ENCODE measurements at regions not wholly inside any gene's neighbourhood (a gene's known extent, or its start where the extent isn't known, plus 50 kb on each side); places are given as distances from the start of the nearest gene placed in this dataset.

DNA sequence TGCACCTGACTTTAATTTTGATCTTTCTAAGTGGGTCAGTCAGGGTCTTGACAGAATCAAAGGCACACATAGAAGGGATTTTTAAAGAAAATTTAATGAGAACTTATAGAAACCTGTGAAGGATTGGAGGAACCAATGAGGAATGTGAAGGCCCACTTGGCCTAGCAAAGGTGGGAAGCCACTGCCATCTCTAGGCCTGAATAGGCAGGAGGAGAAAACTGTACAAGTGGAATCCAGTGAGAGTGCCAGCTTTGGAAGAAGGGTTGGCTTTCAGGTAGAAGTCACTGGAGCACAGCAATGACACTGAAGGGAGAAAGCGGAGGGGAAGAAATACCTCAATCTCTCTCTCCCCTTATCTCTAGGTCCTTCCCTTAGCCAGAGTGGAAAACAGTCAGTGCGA lies 380.7 kb upstream of the KCNMB2 start:
- no peak overlapping the region for H2BK15ac ChIP-seq (ENCODE audit: low read length)
- H3K23me2 ChIP-seq (ENCODE audit: low read depth, low read length): no peaks in the 10 kb centered on the region
- H3K4me3 ChIP-seq (ENCODE audit: extremely low read depth in 1 of 4, insufficient read depth in 2 of 4, low read depth in 3 of 4, low read length in 4 of 4): no peak overlapping the region
- no peak overlapping the region for H2BK120ac ChIP-seq (replicated peaks; ENCODE audit: low read depth, low read length)
- H4K20me1 ChIP-seq (replicated peaks in 1 of 2; ENCODE audit: control insufficient read depth in 1 of 2, insufficient read depth in 2 of 2, low read length in 2 of 2): no peaks in the 10 kb centered on the region
- no peak overlapping the region for H3K4ac ChIP-seq (replicated peaks; ENCODE audit: insufficient read length, low read depth, low read length)
- no peak overlapping the region for H3K56ac ChIP-seq (replicated peaks; ENCODE audit: insufficient read length, low read depth, low read length)
- no peak overlapping the region for H4K8ac ChIP-seq (ENCODE audit: extremely low read depth, insufficient read depth, low read length)
- H2AK5ac ChIP-seq (ENCODE audit: low read depth, low read length): no peak overlapping the region
- no peaks in the 10 kb centered on the region for H3K79me1 ChIP-seq (ENCODE audit: low read depth, low read length)
- POLR2A ChIA-PET (ENCODE audit: partially characterized antibody): no interaction called here
- H3K79me2 ChIP-seq (ENCODE audit: control insufficient read depth in 1 of 2, insufficient read depth in 2 of 2, low read length in 2 of 2): no peaks in the 10 kb centered on the region
- H3K36me3 ChIP-seq (ENCODE audit: control insufficient read depth in 2 of 4, insufficient read depth in 4 of 4, low read length in 3 of 4): no peaks in the 10 kb centered on the region
- DNase-seq (ENCODE audit: low read depth in 1 of 2, low spot score in 2 of 2) (no peak), FAIRE-seq (no peak)
- WGBS, 2 experiments (ENCODE audit: extremely low coverage in 1 of 2, insufficient coverage in 1 of 2, insufficient read length in 1 of 2, insufficient replicate concordance in 2 of 2, low coverage in 1 of 2, low lambda C conversion rate in 2 of 2, missing lambda C conversion rate in 1 of 2): 83% methylated on average over 1 of the region's 2 CpGs; no CpG with 5 or more reads in 1 of the 2 experiments
- peaks cover 0 to 4% (median 0%) of the 10 kb centered on the region in 4 experiments; a peak in 1 of 7 replicates for H3K4me1 ChIP-seq (replicated peaks in 1 of 4; ENCODE audit: control insufficient read depth in 3 of 4, insufficient read depth in 4 of 4, low read length in 3 of 4)
- H3K18ac ChIP-seq (ENCODE audit: extremely low read depth, low read length): no peak overlapping the region
- no peak overlapping the region for H3K4me2 ChIP-seq (ENCODE audit: insufficient read depth in 1 of 2, low read depth in 2 of 2, low read length in 2 of 2)
- no peak overlapping the region for H4K91ac ChIP-seq (replicated peaks; ENCODE audit: insufficient read length, low read length)
- CTCF ChIA-PET (ENCODE audit: partially characterized antibody): interaction anchor here (0.7 to 0.8 kb wide), 2 partner anchors 10 to 269 kb away, joined by 3 read pairs; no protein-coding TSS in a partner anchor
- no peak overlapping the region for H3K27ac ChIP-seq (ENCODE audit: low read depth, low read length)
- H3K23ac ChIP-seq (ENCODE audit: insufficient read length): no peak overlapping the region
- no peaks in the 10 kb centered on the region for H3K27me3 ChIP-seq (replicated peaks in 1 of 4; ENCODE audit: control insufficient read depth in 3 of 4, extremely low read depth in 1 of 4, insufficient read depth in 3 of 4, low read length in 3 of 4)
- no peak overlapping the region for H3K14ac ChIP-seq (ENCODE audit: insufficient read length)
- no peak overlapping the region for H4K5ac ChIP-seq (ENCODE audit: insufficient read length, low read depth, low read length)
- no peak overlapping the region for H2BK5ac ChIP-seq (ENCODE audit: low read depth, low read length)
- H3K9me3 ChIP-seq (ENCODE audit: insufficient read depth in 2 of 2, low read depth in 1 of 2, low read length in 1 of 2): no peaks in the 10 kb centered on the region
- no peak overlapping the region for H3K9ac ChIP-seq (replicated peaks in 1 of 4; ENCODE audit: extremely low read depth in 1 of 4, low read depth in 3 of 4, low read length in 3 of 4)
- H2AFZ ChIP-seq (ENCODE audit: low read length): peak overlapping the region; percentile 65; the same call in 1 of the 2 replicates
- peak overlapping the region; percentile 5; the same call in 1 of the 2 replicates for H2BK20ac ChIP-seq (ENCODE audit: low read length)
- no peak overlapping the region; the same call in 1 of the 2 replicates for H2BK12ac ChIP-seq (ENCODE audit: low read depth, low read length)
- TF ChIP-seq SP2 (IDR thresholded peaks at IDR 0.05; ENCODE audit: low read length) (no peak), NANOG (IDR thresholded peaks at IDR 0.05; ENCODE audit: insufficient read depth, low read depth, low read length, poor library complexity, severe bottlenecking) (no peak), TAF1 (IDR thresholded peaks at IDR 0.05; ENCODE audit: low read depth, low read length) (no peak), SP4 (IDR thresholded peaks at IDR 0.05; ENCODE audit: low read length) (no peak), POLR2A (IDR thresholded peaks at IDR 0.05; ENCODE audit: control extremely low read depth in 1 of 2, low read depth in 2 of 2, low read length in 2 of 2) (no peak), ASH2L (IDR thresholded peaks at IDR 0.05; ENCODE audit: low read length) (no peak), BCL11A (IDR thresholded peaks at IDR 0.05; ENCODE audit: low read depth in 2 of 2, low read length in 2 of 2) (no peak), RAD21 (IDR thresholded peaks at IDR 0.05 in 1 of 2, conservative IDR thresholded peaks at IDR 0.05 in 1 of 2; ENCODE audit: low read depth in 2 of 2, low read length in 2 of 2) (peak; percentile 23 to 40; a peak in 3 of 4 replicates), MAFK (IDR thresholded peaks at IDR 0.05; ENCODE audit: low read depth, low read length) (no peak), PHF8 (conservative IDR thresholded peaks at IDR 0.05; ENCODE audit: low read depth, low read length) (no peak), POLR2AphosphoS5 (IDR thresholded peaks at IDR 0.05; ENCODE audit: low read depth, low read length) (no peak), CEBPB (IDR thresholded peaks at IDR 0.05; ENCODE audit: low read depth, low read length) (no peak)
- TF ChIP-seq, protein P1, sequence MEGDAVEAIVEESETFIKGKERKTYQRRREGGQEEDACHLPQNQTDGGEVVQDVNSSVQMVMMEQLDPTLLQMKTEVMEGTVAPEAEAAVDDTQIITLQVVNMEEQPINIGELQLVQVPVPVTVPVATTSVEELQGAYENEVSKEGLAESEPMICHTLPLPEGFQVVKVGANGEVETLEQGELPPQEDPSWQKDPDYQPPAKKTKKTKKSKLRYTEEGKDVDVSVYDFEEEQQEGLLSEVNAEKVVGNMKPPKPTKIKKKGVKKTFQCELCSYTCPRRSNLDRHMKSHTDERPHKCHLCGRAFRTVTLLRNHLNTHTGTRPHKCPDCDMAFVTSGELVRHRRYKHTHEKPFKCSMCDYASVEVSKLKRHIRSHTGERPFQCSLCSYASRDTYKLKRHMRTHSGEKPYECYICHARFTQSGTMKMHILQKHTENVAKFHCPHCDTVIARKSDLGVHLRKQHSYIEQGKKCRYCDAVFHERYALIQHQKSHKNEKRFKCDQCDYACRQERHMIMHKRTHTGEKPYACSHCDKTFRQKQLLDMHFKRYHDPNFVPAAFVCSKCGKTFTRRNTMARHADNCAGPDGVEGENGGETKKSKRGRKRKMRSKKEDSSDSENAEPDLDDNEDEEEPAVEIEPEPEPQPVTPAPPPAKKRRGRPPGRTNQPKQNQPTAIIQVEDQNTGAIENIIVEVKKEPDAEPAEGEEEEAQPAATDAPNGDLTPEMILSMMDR (IDR thresholded peaks at IDR 0.05; ENCODE audit: control extremely low read depth in 1 of 3, insufficient read depth in 1 of 3, low read depth in 1 of 3, low read length in 3 of 3): peak in 1 of 3 experiments; percentile 13; a peak in 1 of 4 replicates
